ENCODE measurements at regions not wholly inside any gene's neighbourhood (a gene's known extent, or its start where the extent isn't known, plus 50 kb on each side); places are given as distances from the start of the nearest gene placed in this dataset.

GRCh38 chr4:128386761-128387599 is 99.4 kb upstream of the PGRMC2 start:
- no peak for DNase-seq
- in situ Hi-C loops (cut with MboI; ENCODE audit: low pct_unique_long_range_greater_than_20kb, low sequenced_read_pairs) = no loop called here

- in situ Hi-C loops (cut with MboI; ENCODE audit: low pct_unique_long_range_greater_than_20kb, low sequenced_read_pairs) = no loop called here
- no peak for DNase-seq
These were observed 98.2 kb upstream of the PGRMC2 start for GRCh38 chr4:128385683-128386304.

GRCh38 chr4:128384765-128385598 is 97.4 kb upstream of the PGRMC2 start:
- no peak for DNase-seq
- in situ Hi-C loops (cut with MboI; ENCODE audit: low pct_unique_long_range_greater_than_20kb, low sequenced_read_pairs) = no loop called here

GRCh38 chr4:128384091-128384520 is 96.5 kb upstream of the PGRMC2 start:
- no peak for DNase-seq
- in situ Hi-C loops (cut with MboI; ENCODE audit: low pct_unique_long_range_greater_than_20kb, low sequenced_read_pairs) = no loop called here

- no peak for DNase-seq
- in situ Hi-C loops (cut with MboI; ENCODE audit: low pct_unique_long_range_greater_than_20kb, low sequenced_read_pairs) = no loop called here
These were observed 94.3 kb upstream of the PGRMC2 start for GRCh38 chr4:128381748-128382559.

- DNase-seq = no peak
- in situ Hi-C loops (cut with MboI; ENCODE audit: low pct_unique_long_range_greater_than_20kb, low sequenced_read_pairs) = no loop called here
These were observed 92.7 kb upstream of the PGRMC2 start for GRCh38 chr4:128380306-128380705.

GRCh38 chr4:128379860-128380259 is 92.2 kb upstream of the PGRMC2 start:
- in situ Hi-C loops (cut with MboI; ENCODE audit: low pct_unique_long_range_greater_than_20kb, low sequenced_read_pairs) = no loop called here
- DNase-seq = peak; percentile 27

GRCh38 chr4:128378668-128379067 is 91.1 kb upstream of the PGRMC2 start:
- in situ Hi-C loops (cut with MboI; ENCODE audit: low pct_unique_long_range_greater_than_20kb, low sequenced_read_pairs) = no loop called here
- no peak for DNase-seq

- in situ Hi-C loops (cut with MboI; ENCODE audit: low pct_unique_long_range_greater_than_20kb, low sequenced_read_pairs) = no loop called here
- no peak for DNase-seq
These were observed 89.3 kb upstream of the PGRMC2 start for GRCh38 chr4:128376958-128377357.

- in situ Hi-C loops (cut with MboI; ENCODE audit: low pct_unique_long_range_greater_than_20kb, low sequenced_read_pairs) = no loop called here
- no peak for DNase-seq
These were observed 88.7 kb upstream of the PGRMC2 start for GRCh38 chr4:128376303-128376702.

- in situ Hi-C loops (cut with MboI; ENCODE audit: low pct_unique_long_range_greater_than_20kb, low sequenced_read_pairs) = no loop called here
- no peak for DNase-seq
These were observed 86.0 kb upstream of the PGRMC2 start for GRCh38 chr4:128373628-128374027.

- in situ Hi-C loops (cut with MboI; ENCODE audit: low pct_unique_long_range_greater_than_20kb, low sequenced_read_pairs) = no loop called here
- no peak for DNase-seq
These were observed 84.3 kb upstream of the PGRMC2 start for GRCh38 chr4:128371876-128372275.

- no peak for DNase-seq
- in situ Hi-C loops (cut with MboI; ENCODE audit: low pct_unique_long_range_greater_than_20kb, low sequenced_read_pairs) = no loop called here
These were observed 83.6 kb upstream of the PGRMC2 start for GRCh38 chr4:128371001-128371777.

GRCh38 chr4:128366212-128366611 is 78.6 kb upstream of the PGRMC2 start:
- in situ Hi-C loops (cut with MboI; ENCODE audit: low pct_unique_long_range_greater_than_20kb, low sequenced_read_pairs) = no loop called here
- DNase-seq = no peak

GRCh38 chr4:128364565-128364964 is 77.0 kb upstream of the PGRMC2 start:
- DNase-seq = no peak
- in situ Hi-C loops (cut with MboI; ENCODE audit: low pct_unique_long_range_greater_than_20kb, low sequenced_read_pairs) = no loop called here

- DNase-seq = no peak
- in situ Hi-C loops (cut with MboI; ENCODE audit: low pct_unique_long_range_greater_than_20kb, low sequenced_read_pairs) = no loop called here
These were observed 76.4 kb upstream of the PGRMC2 start for GRCh38 chr4:128363966-128364365.

GRCh38 chr4:128362760-128363159 is 75.1 kb upstream of the PGRMC2 start:
- in situ Hi-C loops (cut with MboI; ENCODE audit: low pct_unique_long_range_greater_than_20kb, low sequenced_read_pairs) = no loop called here
- DNase-seq = no peak

- DNase-seq = no peak
- in situ Hi-C loops (cut with MboI; ENCODE audit: low pct_unique_long_range_greater_than_20kb, low sequenced_read_pairs) = no loop called here
These were observed 71.8 kb upstream of the PGRMC2 start for GRCh38 chr4:128359422-128359821.
